OCI-LY7 (cell line): ENCODE measurements at regions not wholly inside any gene's neighbourhood (a gene's known extent, or its start where the extent isn't known, plus 50 kb on each side); places are given as distances from the start of the nearest gene placed in this dataset.

Experiments used
- CTCF ChIP-seq: fragments of 200-600 bp; sonication (generic); conservative IDR thresholded peaks from 2 replicates; pipeline ENCODE4 v1.5.1; 2014; ENCODE audit warnings: mild to moderate bottlenecking, antibody characterized with exemption, low read length, moderate library complexity, mixed read lengths
- EZH2phosphoT487 ChIP-seq: fragments of 200-600 bp; sonication (generic); IDR thresholded peaks from 2 replicates; pipeline ENCODE4 v1.6.1; 2018; ENCODE audit warnings: low read depth, borderline replicate concordance, mild to moderate bottlenecking, mixed run types, antibody characterized with exemption, low read length, moderate library complexity, mixed read lengths

GRCh38 chr2:236696834-236697233 lies 127.2 kb downstream of the ACKR3 start:
- TF ChIP-seq CTCF (no peak), EZH2phosphoT487 (no peak)
